Heart left ventricle (tissue), 16 donors: ENCODE measurements at regions not wholly inside any gene's neighbourhood (a gene's known extent, or its start where the extent isn't known, plus 50 kb on each side); places are given as distances from the start of the nearest gene placed in this dataset.

Experiments
- ATAC-seq, 4 donors: fragments of 200-7000 bp; cut with Tn5 transposase; one replicate each; pipeline ENCODE4 v1.9.1; 2020 to 2022; ENCODE audit warnings: moderate library complexity in 4 of 4, mild to moderate bottlenecking in 3 of 4, moderate number of reproducible peaks in 1 of 4
- DNase-seq, 5 donors: peaks; one replicate each; pipeline ENCODE4 v3.0.0-alpha.2; 2020
- H3K27ac ChIP-seq, 12 donors: fragments of 200-600 bp; sonication (generic) in 4 of 12; one replicate each; pipeline versions ENCODE4 v1.5.0 to v1.8.0; 2016 to 2022; ENCODE audit warnings: mild to moderate bottlenecking in 2 of 12
- H3K27me3 ChIP-seq, 9 donors: fragments of 200-600 bp; sonication (generic) in 2 of 9; one replicate each; pipeline versions ENCODE4 v1.5.1 to v1.8.0; 2016 to 2022; ENCODE audit warnings: mild to moderate bottlenecking in 3 of 9
- H3K36me3 ChIP-seq, 9 donors: fragments of 200-600 bp; sonication (generic) in 2 of 9; one replicate each; pipeline versions ENCODE4 v1.5.0 to v1.8.0; 2018 to 2022; ENCODE audit warnings: mild to moderate bottlenecking in 2 of 9
- H3K4me1 ChIP-seq, 12 donors: fragments of 200-600 bp; sonication (generic) in 4 of 12; one replicate each; pipeline versions ENCODE4 v1.5.0 to v1.8.0; 2016 to 2022; ENCODE audit warnings: mild to moderate bottlenecking in 3 of 12
- H3K4me3 ChIP-seq, 12 donors: fragments of 200-600 bp; sonication (generic) in 4 of 12; one replicate each; pipeline versions ENCODE4 v1.5.0 to v1.8.0; 2017 to 2022; ENCODE audit warnings: mild to moderate bottlenecking in 9 of 12, moderate library complexity in 4 of 12
- H3K9me3 ChIP-seq, 12 donors: fragments of 200-600 bp; sonication (generic) in 4 of 12; one replicate each; pipeline versions ENCODE4 v1.5.0 to v1.8.0; 2016 to 2022; ENCODE audit warnings: mild to moderate bottlenecking in 1 of 12
- CTCF ChIP-seq, 12 donors: fragments of 200-600 bp; sonication (generic) in 4 of 12; IDR thresholded peaks; one replicate each; pipeline versions ENCODE4 v1.5.0 to v1.8.0; 2018 to 2022; ENCODE audit warnings: antibody characterized with exemption in 12 of 12, mild to moderate bottlenecking in 5 of 12
- POLR2A ChIP-seq, 2 donors: fragments of 450-650 bp; IDR thresholded peaks; one replicate each; pipeline ENCODE4 v1.6.1; 2017; ENCODE audit warnings: antibody characterized with exemption in 2 of 2, mild to moderate bottlenecking in 2 of 2, moderate library complexity in 2 of 2
- whole genome bisulfite sequencing, 4 donors: extraction: QIAGEN DNeasy Blood & Tissue Kit in 2 of 4; methylation state at CpG; one replicate each; pipeline versions ENCODE4 v1.1.5 to v1.1.7; 2013 to 2018; 5-methylcytosine and 5-hydroxymethylcytosine counted together
- intact Hi-C, 10 donors: fragments of 100-400 bp; cut with DNase I; formaldehyde crosslinking; loops; one replicate each; pipeline versions ENCODE4 v1.11.1 to v1.14.2; 2022
- donor health status: ischemic (EF 13 %, LVEDD 7.1; RV severe dilation, severe dysfunction).
- donor health status: healthy with polysubstance abuse.
- donor health status: DM: no; HTN: yes; CAD: no.
- donor health status: DM: no; HTN: no; CAD: no.
- donor health status: ischemic (EF 25% LVEDD 6.9; RV normal size, moderate dysfunction).
- donor health status: ischemic (EF 25% LVEDD 5.7; RV mildly dilated, moderate dysfunction).
- donor health status: healthy.
- donor health status: DM: yes; HTN: yes; CAD: no.
- donor health status: ischemic (EF 35%, LVEDD 5.7; RV mildly dilated, moderate dysfunction).
- donor health status: nonischemic (EF 11% LVEDD 7.7; RV severe dilation, severe dysfunction).
- donor health status: DM: yes; HTN: yes; CAD: no.
- donor health status: PGD.
- donor health status: ischemic (EF 29% LVEDD 5.4; RV normal size, mild dysfunction).
- donor health status: nonischemic (EF 23%, LVEDD 6.1; RV moderate dilation, normal function).

GRCh38 chr1:96352733-96353132 lies 368.9 kb upstream of the PTBP2 start:
- Histone ChIP-seq H3K9me3 (no peaks in the 10 kb centered on the region), H3K36me3 (no peaks in the 10 kb centered on the region), H3K27me3 (no peaks in the 10 kb centered on the region), H3K4me1 (no peaks in the 10 kb centered on the region), H3K4me3 (no peak overlapping the region), H3K27ac (no peak overlapping the region)
- DNase-seq (peak in 1 of 5 donors; percentile 21), ATAC-seq (peak in 1 of 4 donors; percentile 54)
- intact Hi-C loops, result no loop called here
- no peak for TF ChIP-seq CTCF (IDR thresholded peaks at IDR 0.05)
- WGBS, 4 donors, result 24 to 58% (median 48%) methylated on average over 2 of the region's 2 CpGs

GRCh38 chr1:96355521-96355920 lies 366.1 kb upstream of the PTBP2 start:
- no peaks in the 10 kb centered on the region for H3K4me1 ChIP-seq
- no peaks in the 10 kb centered on the region for H3K9me3 ChIP-seq
- TF ChIP-seq POLR2A (IDR thresholded peaks at IDR 0.05), result no peak
- H3K36me3 ChIP-seq, result no peaks in the 10 kb centered on the region
- no peaks in the 10 kb centered on the region for H3K27me3 ChIP-seq
- intact Hi-C loops, result no loop called here
- 45 to 66% (median 50%) methylated on average over 6 of the region's 6 CpGs for WGBS, 4 donors
- H3K4me3 ChIP-seq, result no peak overlapping the region
- ATAC-seq, result no peak
- no peak for DNase-seq
- no peak overlapping the region for H3K27ac ChIP-seq

GRCh38 chr1:96355961-96356360 lies 365.6 kb upstream of the PTBP2 start:
- intact Hi-C loops, result no loop called here
- TF ChIP-seq CTCF (IDR thresholded peaks at IDR 0.05) (no peak), POLR2A (IDR thresholded peaks at IDR 0.05) (no peak)
- 71 to 85% (median 77%) methylated on average over 2 of the region's 2 CpGs for WGBS, 4 donors
- Histone ChIP-seq H3K4me1 (no peaks in the 10 kb centered on the region), H3K36me3 (no peaks in the 10 kb centered on the region), H3K9me3 (no peaks in the 10 kb centered on the region), H3K4me3 (no peak overlapping the region), H3K27ac (no peak overlapping the region), H3K27me3 (no peaks in the 10 kb centered on the region)
- ATAC-seq (no peak), DNase-seq (no peak)

GRCh38 chr1:96357141-96357765 lies 364.3 kb upstream of the PTBP2 start:
- Histone ChIP-seq H3K27ac (no peak overlapping the region), H3K4me3 (no peak overlapping the region), H3K36me3 (no peaks in the 10 kb centered on the region), H3K4me1 (no peaks in the 10 kb centered on the region), H3K9me3 (no peaks in the 10 kb centered on the region), H3K27me3 (no peaks in the 10 kb centered on the region)
- no peak for TF ChIP-seq CTCF (IDR thresholded peaks at IDR 0.05)
- no peak for TF ChIP-seq POLR2A (IDR thresholded peaks at IDR 0.05)
- WGBS, 4 donors, result 61 to 72% (median 66%) methylated on average over 2 of the region's 2 CpGs
- no peak for ATAC-seq
- no peak for DNase-seq
- intact Hi-C loops, result no loop called here

- intact Hi-C loops, result no loop called here
- Histone ChIP-seq H3K4me3 (no peak overlapping the region), H3K27ac (no peak overlapping the region), H3K4me1 (peaks cover 0 to 1% (median 0%) of the 10 kb centered on the region in 12 donors), H3K36me3 (no peaks in the 10 kb centered on the region), H3K27me3 (no peaks in the 10 kb centered on the region), H3K9me3 (no peaks in the 10 kb centered on the region)
- TF ChIP-seq CTCF (IDR thresholded peaks at IDR 0.05) (peak in 1 of 12 donors; percentile 31), POLR2A (IDR thresholded peaks at IDR 0.05) (no peak)
- ATAC-seq, result no peak
- DNase-seq, result no peak
- 85 to 94% (median 89%) methylated on average over 3 of the region's 3 CpGs for WGBS, 4 donors
Observed at GRCh38 chr1:96358057-96358456, 363.5 kb upstream of the PTBP2 start.
